GM21515 (cell line): ENCODE measurements at regions not wholly inside any gene's neighbourhood (a gene's known extent, or its start where the extent isn't known, plus 50 kb on each side); places are given as distances from the start of the nearest gene placed in this dataset.
"Not testable (repeated sequence)": the region's sequence is repeated elsewhere in the genome, so short reads cannot be mapped to it uniquely, and the experiment has no call there.

Experiments
- ATAC-seq: cut with Tn5 transposase; IDR thresholded peaks from one replicate; pipeline ENCODE4 v1.9.1; 2021; ENCODE audit not compliant: unreplicated experiment

GRCh38 chr9:15047028-15047551 is 136.9 kb upstream of the FREM1 start:
- ATAC-seq = no peak

GRCh38 chr9:15033316-15033715 is 123.1 kb upstream of the FREM1 start:
- ATAC-seq = no peak

- ATAC-seq = no peak
These were observed 122.6 kb upstream of the FREM1 start for GRCh38 chr9:15032860-15033259.

GRCh38 chr9:15021146-15021545 is 110.9 kb upstream of the FREM1 start:
- no peak for ATAC-seq

- ATAC-seq = no peak
These were observed 107.9 kb upstream of the FREM1 start for GRCh38 chr9:15018096-15018637.

GRCh38 chr9:15010581-15010980 is 100.4 kb upstream of the FREM1 start:
- no peak for ATAC-seq

DNA sequence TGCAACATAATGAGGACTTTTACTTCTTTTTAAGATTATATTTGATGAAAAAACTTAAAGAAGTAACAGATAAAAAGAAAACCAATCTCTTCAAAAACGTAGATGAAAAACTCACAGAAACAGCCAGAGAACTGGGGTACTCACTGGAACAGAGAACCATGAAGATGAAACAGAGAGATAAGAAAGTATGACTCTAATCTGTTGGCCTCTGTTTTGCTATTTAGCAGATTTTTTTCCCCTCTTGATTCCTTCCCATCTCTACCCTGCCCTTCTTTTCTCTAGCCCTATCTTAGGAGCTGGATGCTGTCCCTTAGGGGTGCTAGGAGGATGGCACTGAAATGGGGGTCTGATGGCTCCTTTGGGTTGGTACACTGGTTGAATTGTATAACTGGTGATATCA is 97.5 kb upstream of the FREM1 start:
- ATAC-seq = no peak

DNA sequence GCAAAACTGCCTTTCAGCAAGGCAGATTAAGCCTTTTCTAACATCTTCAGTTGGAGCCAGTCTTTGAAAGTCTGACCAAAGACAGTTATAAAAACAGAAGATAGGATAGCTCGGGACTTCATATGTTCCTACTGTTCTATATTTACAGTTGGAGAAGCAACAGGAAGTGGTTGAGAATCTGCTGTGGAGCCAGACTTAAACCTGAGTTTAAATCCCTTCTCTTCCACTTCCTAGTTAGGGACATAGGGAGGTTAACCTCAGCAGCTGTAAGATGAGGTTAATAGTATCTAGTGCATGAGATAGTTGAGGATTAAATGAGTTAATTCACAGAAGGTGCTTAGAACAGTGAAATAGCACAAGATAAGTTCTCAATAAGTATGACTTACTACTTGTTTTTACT is 84.5 kb upstream of the FREM1 start:
- no peak for ATAC-seq

GRCh38 chr9:14993901-14994554 is 83.8 kb upstream of the FREM1 start:
- ATAC-seq = no peak

DNA sequence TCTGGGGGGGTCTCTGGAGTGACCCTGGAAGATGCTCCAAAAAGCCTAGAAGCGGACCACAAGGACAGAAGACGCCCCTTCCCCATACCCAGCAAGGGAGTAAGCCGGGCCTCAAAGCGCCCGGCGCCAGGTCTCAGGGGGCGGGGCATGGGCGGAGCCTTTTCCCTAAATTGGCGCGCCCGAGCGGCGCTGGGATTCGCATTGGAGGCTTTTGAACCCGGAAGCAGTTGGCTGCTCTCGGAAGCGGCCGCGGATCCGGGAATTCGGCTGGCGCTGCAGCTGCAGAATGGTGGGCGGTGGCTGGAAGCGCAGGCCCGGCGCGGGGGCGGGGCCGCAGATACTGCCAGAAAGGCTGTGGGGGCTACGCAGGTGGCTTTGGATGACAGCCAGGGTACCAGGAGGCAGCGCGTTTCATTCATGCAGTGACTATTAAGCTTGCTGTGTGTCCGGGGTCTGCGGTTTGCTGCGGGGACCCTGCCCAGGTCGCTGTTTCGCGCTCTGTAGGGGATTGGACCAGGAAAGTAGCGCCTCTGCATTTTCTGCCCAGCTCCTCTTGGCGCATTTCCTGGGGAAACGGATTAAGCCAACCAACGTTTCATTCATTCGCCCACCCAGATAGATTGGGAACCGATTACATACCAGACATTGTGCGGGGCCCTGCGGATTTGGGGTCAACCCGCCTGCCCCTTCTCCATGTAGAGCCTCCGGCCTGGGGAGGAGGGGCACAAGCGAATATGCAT is 83.0 kb upstream of the FREM1 start:
- no peak for ATAC-seq

- ATAC-seq = no peak
These were observed 82.3 kb upstream of the FREM1 start for GRCh38 chr9:14992516-14992915.

GRCh38 chr9:14992081-14992480 is 81.9 kb upstream of the FREM1 start:
- no peak for ATAC-seq

DNA sequence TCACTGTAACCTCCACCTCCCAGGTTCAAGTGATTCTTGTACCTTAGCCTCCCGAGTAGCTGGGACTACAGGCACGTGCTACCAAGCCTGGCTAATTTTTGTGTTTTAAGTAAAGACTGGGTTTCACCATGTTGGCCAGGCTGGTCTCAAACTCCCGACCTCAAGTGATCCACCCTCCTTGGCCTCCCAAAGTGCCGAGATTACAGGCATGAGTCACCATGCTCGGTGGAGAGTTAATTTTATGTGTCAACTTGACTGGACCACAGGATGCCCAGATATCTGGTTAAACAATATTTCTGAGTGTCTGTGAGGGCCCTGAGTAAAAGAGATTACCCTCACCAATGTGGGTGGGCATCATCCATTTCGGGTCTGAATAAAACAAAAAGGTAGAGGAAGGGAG is 80.4 kb upstream of the FREM1 start:
- not testable (repeated sequence) for ATAC-seq

DNA sequence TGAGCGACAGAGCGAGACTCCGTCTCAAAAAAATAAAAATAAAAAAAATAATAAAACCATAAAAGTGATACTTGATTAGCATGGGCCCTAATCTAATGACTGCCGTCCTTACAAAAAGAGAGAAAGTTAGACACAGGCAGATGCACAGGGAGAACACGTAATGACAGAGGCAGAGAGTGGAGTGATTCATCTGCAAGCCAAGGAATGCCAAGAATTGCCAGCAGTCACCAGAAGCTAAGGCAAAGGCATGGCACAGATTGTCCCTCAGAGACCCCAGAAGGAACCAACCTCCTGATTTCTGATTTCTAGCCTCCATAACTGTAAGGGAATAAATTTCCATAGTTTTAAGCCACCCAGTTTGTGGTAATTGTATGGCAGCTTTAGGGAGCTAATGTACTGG is 79.6 kb upstream of the FREM1 start:
- no peak for ATAC-seq

DNA sequence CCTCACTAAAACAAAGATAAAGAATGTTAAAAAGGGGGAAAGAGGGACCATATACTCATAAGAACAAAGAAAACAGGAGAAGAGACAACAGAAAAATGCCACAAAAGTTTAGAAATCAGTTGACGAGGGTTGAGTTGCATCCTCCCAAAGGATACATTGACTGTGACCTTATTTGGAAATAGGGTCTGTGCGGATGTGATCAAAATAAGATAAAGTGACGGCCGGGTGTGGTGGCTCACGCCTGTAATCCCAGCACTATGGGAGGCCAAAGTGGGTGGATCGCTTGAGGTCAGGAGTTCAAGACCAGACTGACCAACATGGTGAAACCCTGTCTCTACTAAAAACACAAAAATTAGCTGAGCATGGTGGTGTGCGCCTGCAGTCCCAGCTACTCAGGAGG is 79.1 kb upstream of the FREM1 start:
- not testable (repeated sequence) for ATAC-seq

DNA sequence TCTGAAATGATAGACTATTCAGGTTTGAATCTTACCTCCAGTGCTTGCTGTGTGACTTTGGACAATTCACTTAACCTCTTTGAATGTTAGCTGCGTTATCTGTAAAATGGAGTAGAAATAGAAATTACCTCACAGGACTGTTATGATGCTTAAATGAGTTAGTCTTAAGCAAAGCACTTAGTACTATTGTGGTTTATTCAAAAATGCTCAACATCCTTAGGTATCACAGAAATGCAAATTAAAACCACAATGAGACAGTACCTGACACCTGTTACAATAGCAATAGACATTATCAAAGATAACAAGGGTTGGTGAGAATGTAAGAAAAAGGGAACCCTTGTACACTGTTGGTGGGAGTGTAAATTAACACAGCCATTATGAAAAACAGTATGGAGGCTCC is 77.6 kb upstream of the FREM1 start:
- no peak for ATAC-seq

GRCh38 chr9:14985419-14985818 is 75.2 kb upstream of the FREM1 start:
- no peak for ATAC-seq

- no peak for ATAC-seq
These were observed 73.4 kb upstream of the FREM1 start for GRCh38 chr9:14983599-14983998.

DNA sequence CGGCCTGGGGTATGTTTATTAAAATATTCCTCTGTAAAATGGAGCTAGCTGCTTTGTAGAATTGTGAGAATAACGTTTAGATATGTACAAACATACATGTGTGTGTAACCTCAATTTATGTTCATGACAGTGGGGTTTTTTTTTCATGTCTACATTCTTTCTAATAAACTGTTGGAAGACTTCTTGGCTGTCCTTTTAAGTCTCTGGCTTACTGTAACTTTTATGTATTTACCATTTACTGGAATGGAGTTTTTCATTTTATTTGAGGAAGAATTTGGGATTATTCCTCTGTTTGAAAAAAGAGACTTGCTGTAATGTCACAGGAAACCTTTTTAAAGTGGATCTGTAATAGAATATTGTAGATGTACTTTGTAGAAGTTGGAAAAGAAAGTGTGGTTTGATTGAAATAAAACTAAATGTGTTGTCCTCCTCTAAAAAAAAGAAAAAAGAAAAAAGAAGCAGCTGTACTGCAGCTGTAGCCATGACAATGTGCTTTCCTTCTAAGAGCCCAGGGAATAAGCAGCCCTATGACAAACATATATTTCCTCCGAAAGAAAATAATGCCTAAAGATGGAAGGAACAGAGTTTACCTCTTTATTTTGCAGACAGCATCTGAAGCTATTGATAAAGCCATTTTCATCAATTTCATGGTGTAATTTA is 71.2 kb upstream of the FREM1 start:
- ATAC-seq = no peak

DNA sequence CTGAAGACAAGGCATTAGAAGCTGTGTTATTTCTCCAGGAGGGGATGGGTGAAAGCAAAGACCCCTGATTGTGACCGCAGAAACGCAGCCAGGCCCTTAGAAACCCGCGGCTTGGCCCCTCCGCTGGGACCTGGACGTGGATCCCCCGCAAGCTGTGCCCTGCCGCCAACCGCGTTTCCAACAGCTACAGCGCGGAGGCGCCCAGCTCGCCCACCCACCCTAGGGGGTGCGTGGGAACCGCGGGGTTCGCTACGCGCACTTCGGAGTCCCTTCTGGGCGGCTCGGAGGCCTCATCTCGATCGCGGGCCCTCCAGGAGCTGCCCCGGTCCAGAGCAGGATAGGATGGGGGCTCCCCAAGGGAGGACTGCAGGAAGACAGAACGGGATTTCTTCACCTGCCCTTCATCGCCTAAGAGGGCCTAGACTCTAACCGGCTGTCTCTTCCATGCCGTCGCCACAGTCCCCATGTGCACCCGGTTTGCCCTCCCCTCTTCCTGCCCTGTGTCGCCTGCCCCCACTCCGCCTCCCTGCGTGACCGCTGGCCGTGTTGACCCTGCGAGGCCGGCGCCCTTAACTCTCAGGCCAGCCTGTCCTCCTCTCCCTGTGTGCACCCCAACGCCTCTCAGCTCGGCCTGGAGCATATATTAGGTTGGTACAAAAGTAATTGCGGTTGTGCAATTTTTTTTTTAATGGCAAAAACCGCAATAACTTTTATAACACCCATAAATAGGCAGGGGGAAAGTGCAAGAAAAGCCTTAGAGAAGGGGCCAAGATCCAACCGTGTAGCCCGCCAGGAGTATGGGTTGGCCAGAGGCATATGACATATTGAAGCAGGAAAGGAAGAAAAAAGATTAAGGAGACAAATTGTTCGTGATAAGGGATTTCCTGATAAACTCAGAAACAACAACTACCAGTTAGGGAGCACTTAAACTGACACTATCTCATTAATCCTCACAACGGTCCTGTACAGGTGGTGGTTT is 68.1 kb upstream of the FREM1 start:
- no peak for ATAC-seq
